Raji (cell line): ENCODE measurements at regions not wholly inside any gene's neighbourhood (a gene's known extent, or its start where the extent isn't known, plus 50 kb on each side); places are given as distances from the start of the nearest gene placed in this dataset.

Experiments
- POLR2A ChIP-seq: IDR thresholded peaks from 2 replicates; pipeline ENCODE4 v1.6.1; 2011; ENCODE audit warnings: low read depth, low read length, control low read depth; ENCODE audit not compliant: insufficient read depth

- no peak for TF ChIP-seq POLR2A
These were observed 569.6 kb downstream of the EFNB2 start for GRCh38 chr13:105965910-105966309.

- TF ChIP-seq POLR2A, result no peak
These were observed 573.4 kb downstream of the EFNB2 start for GRCh38 chr13:105962080-105962479.

DNA sequence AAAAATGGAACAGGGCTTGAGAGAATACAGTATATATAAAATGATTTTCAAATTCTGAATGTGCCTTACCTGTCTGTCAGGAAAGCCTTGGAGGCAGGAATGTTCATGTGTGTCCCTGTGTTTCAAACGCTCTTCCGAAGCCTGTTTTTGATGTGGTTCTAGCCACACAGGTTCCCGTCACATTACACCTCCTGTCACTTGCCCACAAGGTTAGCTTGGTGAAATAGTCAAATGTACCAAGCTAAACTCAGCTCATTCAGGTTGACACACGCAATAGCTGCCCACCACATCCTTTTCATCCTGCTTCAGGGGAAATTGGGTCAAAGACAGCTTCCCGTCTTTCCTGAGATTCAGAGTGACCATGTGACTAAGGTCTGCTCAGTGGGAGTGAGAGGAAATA, 574.0 kb downstream of the EFNB2 start:
- TF ChIP-seq POLR2A, result no peak

- no peak for TF ChIP-seq POLR2A
These were observed 575.1 kb downstream of the EFNB2 start for GRCh38 chr13:105960326-105960725.

- no peak for TF ChIP-seq POLR2A
These were observed 575.6 kb downstream of the EFNB2 start for GRCh38 chr13:105959876-105960275.

DNA sequence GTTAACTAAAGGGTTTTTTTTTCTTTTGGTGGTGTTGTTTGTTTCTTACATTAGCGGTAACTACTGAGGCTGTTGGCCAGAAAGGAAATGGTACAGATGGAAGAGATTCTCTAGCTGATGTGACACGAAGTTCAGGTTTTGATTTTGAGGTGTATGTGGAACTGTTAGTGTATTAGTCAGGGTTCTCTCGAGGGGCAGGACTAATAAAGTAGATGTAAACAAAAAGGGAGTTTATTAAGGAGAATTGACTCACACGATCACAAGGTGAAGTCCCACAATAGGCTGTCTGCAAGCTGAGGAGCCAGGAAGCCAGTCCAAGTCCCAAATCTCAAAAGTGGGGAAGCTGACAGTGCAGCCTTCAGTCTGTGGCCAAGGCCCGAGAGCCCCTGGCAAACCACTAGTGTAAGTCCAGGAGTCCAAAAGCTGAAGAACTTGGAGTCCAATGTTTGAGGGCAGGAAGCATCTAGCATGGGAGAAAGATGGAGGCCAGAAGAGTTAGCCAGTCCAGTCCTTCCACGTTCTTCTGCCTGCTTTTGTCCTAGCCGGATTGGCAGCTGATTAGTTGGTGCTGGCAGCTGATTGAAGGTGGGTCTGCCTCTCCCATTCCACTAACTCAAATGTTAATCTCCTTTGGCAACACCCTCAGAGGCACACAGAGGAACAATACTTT, 577.6 kb downstream of the EFNB2 start:
- no peak for TF ChIP-seq POLR2A

GRCh38 chr13:105956921-105957320, 578.5 kb downstream of the EFNB2 start:
- TF ChIP-seq POLR2A, result no peak

- TF ChIP-seq POLR2A, result no peak
These were observed 582.5 kb downstream of the EFNB2 start for GRCh38 chr13:105952973-105953290.

- no peak for TF ChIP-seq POLR2A
These were observed 583.1 kb downstream of the EFNB2 start for GRCh38 chr13:105952233-105952972.

GRCh38 chr13:105948143-105948542, 587.3 kb downstream of the EFNB2 start:
- no peak for TF ChIP-seq POLR2A

- TF ChIP-seq POLR2A, result no peak
These were observed 594.6 kb downstream of the EFNB2 start for GRCh38 chr13:105940882-105941281.

- TF ChIP-seq POLR2A, result no peak
These were observed 598.0 kb downstream of the EFNB2 start for GRCh38 chr13:105937451-105937850.

DNA sequence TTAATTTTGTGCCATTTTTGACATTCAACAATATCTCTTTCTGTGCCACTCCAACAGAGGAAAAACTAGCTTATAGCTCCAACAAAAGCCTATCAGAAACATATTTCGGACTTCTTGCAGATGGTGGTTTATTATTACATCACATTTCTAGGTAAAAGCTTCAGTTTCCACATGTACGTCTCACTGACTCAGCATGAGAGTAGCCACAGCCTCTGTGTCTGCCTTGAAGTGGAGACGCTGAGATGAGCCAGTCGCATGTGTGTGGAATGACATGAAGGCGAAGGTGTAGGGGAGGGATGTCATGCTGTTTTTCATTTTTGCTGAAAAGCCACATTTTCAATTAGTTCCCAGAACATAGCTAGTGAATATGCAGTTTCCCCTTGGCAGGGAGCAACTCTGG, 598.6 kb downstream of the EFNB2 start:
- TF ChIP-seq POLR2A, result no peak

DNA sequence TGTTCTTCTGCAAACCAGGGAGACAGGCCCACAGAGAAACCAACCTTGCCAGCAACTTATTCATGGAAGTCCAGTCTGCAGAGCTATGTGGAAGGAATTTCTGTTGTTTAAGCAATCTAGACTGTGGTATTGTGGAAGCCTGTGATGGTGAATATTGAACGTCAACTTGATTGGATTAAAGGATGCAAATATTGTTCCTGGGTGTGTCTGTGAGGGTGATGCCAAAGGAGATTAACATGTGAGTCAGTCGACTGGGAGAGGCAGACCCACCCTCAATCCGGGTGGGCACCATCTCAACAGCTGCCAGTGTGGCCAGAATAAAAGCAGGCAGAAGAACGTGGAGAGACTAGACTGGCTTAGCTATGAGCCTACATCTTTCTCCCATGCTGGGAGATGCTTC, 606.0 kb downstream of the EFNB2 start:
- no peak for TF ChIP-seq POLR2A

DNA sequence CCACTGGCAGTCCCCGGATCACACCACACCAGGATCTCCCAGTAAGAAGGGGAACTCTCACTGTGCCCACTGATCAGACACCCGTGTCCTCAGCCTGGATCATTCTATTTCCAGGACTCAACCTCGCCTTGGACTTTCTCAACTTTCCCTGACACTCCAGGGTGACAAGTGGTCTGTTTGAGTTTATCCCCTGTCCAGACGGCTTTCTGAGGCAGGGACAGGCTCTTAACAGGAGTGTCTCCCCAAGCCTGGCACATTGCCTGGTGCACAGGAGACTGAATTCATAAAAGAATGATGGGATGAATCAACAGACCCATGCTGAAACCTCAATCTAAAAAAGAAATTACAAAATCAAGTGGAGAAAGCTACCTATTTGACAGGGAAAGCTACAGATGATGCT, 606.6 kb downstream of the EFNB2 start:
- TF ChIP-seq POLR2A, result no peak

DNA sequence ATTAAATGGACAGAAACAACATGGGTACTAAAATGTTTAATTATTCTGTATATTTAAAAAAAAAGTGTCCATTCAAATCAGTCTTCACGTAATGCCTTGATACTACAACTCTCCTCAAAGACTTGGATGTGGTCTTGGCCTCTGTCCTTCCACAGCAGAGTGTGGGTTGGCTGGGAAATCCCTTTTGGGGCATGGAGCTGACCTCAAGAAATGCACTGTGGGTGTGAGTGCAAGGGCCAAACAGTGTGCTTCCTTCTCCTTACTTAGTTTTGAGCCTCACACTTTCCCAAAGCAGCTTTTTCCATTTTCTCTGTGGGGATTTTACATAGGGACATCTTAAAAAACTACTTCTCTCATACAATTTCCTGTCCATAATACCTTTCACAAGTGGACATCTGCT, 607.4 kb downstream of the EFNB2 start:
- TF ChIP-seq POLR2A, result no peak

DNA sequence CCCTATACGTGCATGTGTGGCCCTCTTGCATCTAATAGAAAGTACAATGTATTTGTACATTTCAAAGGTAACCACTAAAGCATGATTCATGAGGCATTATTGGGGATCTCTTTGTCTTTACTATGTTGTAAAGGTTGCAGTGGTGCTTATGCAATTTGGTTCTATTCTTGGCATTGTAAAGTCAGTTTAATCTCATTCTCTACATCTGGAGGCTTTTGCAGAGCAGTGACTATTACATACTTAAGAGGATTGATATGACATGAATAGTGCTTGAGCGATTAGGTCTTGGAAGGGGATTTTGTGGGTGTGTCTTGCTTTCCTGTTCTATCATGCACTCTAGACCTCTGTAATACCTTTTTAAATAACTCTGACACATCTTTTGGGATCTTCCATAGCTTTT, 610.0 kb downstream of the EFNB2 start:
- no peak for TF ChIP-seq POLR2A
